GM12891 (cell line): ENCODE measurements at regions not wholly inside any gene's neighbourhood (a gene's known extent, or its start where the extent isn't known, plus 50 kb on each side); places are given as distances from the start of the nearest gene placed in this dataset.

Experiments
- DNase-seq: peaks from one replicate; pipeline ENCODE4 v3.0.0; 2011; ENCODE audit warnings: low spot score; ENCODE audit not compliant: insufficient read length
- FAIRE-seq: peaks from 2 replicates; lab custom pipeline; 2011; peaks lifted over from hg19 to GRCh38; lab: Jason Lieb, UNC
- PAX5 ChIP-seq: IDR thresholded peaks from 2 replicates; pipeline ENCODE4 v1.6.1; 2011; ENCODE audit warnings: low read length, moderate library complexity, mild to moderate bottlenecking; ENCODE audit not compliant: insufficient read depth, severe bottlenecking
- POLR2A ChIP-seq: IDR thresholded peaks from 2 replicates; pipeline ENCODE4 v1.6.1; 2011; ENCODE audit warnings: low read depth, low read length, control low read depth
- POLR2AphosphoS5 ChIP-seq: IDR thresholded peaks from 2 replicates; pipeline ENCODE4 v1.6.1; 2011; ENCODE audit warnings: low read depth, low read length, control low read depth
- POU2F2 ChIP-seq: IDR thresholded peaks from 2 replicates; pipeline ENCODE4 v1.6.1; 2011; ENCODE audit warnings: low read depth, mild to moderate bottlenecking, control low read depth, low read length, moderate library complexity
- SPI1 ChIP-seq: IDR thresholded peaks from 2 replicates; pipeline ENCODE4 v1.6.1; 2011; ENCODE audit warnings: low read depth, low read length, control low read depth
- TAF1 ChIP-seq: IDR thresholded peaks from 2 replicates; pipeline ENCODE4 v1.6.1; 2011; ENCODE audit warnings: low read depth, low read length, control low read depth

DNA sequence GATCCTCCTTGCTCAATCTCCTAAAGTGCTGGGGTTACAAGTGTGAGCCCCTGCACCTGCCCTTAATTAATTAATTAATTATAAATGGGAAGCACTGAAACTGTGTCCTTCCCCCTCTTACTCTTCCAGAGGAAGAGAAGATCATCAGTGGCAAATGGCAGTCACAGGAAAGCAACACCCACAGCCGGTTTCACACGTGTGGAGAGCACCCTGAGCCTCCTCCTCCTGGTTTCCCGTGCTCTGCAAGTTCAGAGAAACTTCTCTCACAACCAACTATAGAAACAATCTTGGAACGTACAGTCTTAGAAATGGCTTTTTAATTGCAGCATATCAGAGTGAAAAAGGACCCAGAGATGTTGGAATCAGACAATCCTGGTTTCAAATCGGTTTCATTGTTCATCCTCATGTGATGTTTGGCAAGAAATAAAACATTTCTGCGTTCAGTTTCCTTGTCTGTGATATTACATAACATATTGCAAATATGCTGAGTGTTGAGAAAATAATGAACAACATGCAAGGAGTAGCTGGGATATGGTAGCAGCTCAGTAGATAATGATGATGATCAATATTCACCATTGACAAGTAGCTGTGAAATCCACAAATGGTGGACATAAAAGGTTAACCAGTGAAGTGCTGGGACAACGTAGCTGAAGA lies 141.0 kb upstream of the KCTD1 start:
- FAIRE-seq = no peak

DNA sequence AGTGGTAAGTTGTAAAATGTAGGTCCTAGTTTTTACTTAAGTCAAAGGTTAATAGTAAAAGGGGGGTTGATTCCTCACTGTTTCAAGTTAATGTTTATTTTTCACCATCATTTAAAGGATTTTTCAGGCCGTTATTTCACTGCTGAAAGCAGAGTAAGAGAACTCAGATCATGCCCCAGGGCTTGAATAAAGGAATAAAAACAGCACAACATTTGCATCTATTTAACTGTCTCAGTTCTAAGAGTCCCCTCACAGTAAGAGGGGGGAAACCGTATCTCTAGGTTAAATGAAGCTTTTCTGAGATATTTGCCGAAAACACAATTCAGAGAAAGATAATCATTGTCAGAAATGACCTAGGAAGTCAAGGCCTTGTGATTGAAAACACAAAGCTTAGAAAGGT lies 138.2 kb upstream of the KCTD1 start:
- no peak for FAIRE-seq
- DNase-seq = no peak
- TF ChIP-seq POLR2AphosphoS5 (no peak), TAF1 (no peak), POU2F2 (no peak), POLR2A (no peak)

More for the DNA sequence above, 141.0 kb upstream of the KCTD1 start:
- TF ChIP-seq POLR2A (no peak), POLR2AphosphoS5 (no peak), POU2F2 (no peak), TAF1 (no peak), PAX5 (no peak), SPI1 (no peak)
- DNase-seq = no peak

DNA sequence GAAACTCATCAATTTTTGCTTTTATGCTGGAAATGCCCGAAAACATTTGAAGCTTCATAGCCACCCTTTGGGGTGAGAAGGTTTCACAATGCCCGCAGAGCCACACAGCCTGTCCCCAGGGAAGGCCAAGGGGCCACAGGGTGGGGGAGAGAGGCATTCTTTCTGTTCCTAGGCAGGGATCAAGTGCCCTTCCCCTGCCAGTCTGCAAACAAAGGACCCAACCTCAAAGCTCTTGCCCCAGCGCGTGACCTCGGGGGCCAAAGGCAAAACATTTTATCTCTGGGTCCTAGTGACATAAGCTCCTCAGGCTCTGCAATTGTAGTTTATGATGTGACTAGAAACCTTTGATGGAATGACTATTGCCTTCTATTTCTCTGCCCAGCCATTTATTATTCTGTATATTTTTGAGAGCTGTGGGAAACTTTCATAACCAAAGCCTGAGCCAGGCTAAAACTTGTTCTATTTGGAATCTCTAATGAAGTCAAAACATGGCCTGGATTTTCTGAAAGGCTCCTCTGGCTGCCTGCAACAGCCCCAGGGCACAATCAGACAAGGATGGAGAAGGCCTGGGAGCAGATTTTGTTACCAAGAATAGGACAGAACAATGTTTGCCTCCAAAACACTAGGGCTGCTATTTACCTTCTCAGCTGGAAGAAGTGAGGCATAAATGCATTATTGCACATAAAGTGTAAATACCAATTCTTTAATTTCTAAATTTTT lies 137.2 kb upstream of the KCTD1 start:
- no peak for DNase-seq
- TF ChIP-seq POLR2A (no peak), TAF1 (no peak), SPI1 (no peak), POLR2AphosphoS5 (no peak), PAX5 (no peak), POU2F2 (no peak)
- FAIRE-seq = no peak

DNA sequence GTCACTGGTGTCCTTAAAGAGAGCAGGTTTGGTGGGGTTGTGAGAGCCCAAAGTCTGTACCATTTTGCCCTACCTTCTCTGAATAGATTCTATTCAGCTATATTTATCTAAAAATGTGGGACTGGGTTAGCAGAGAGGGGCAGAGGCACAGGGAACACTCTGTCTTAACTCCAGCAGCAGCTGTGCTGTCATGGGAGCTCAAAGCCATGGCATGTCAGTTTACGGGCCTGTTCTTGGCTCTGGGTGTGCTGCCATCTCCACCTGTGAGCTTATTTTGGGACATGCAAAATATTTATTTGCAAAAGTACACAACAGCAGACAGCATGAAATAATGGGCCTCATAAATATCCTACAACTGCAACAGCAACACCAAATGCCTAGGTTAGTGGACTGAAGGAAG lies 129.6 kb upstream of the KCTD1 start:
- DNase-seq (no peak), FAIRE-seq (no peak)
- TF ChIP-seq POLR2A (no peak), POLR2AphosphoS5 (no peak), POU2F2 (no peak), TAF1 (no peak), PAX5 (no peak), SPI1 (no peak)

DNA sequence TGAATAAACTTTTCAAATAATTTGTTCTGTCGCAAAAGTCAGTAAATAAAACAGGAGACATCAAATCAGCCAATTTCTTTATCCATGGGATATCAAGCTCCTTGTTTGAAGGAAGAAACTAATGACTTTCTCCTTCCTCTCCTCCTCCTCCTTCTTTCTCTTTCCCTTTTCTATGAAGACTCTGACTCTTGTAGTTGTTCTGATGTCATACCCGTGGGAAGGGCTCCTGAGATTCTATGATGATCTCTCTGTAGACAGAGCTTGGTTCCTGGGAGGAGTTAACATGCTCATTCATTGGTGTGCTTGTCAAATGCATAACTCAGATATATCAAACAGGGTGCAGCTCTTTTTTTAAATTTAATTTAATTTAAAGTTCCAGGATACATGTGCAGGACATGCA lies 118.7 kb upstream of the KCTD1 start:
- DNase-seq = no peak
- FAIRE-seq = no peak

DNA sequence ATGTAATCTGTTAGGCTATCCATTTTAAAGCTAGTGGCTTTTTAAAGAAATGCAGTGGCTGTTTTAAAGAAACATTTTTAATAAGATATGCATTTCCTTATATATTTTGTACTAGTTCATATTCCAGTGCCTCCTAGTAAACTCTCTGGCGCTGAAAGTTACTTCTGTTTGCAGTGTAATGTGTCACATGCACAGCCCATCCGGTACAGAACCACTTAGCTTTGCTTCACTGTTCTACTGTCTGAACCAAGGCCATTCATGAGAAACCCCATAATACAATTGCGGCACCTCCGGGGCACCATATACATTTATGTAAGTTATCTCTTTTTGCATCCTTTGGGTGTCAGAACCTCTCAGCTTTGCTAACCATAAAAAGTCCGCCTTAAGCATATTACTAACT lies 114.6 kb upstream of the KCTD1 start:
- no peak for TF ChIP-seq POLR2AphosphoS5
- no peak for TF ChIP-seq PAX5
- no peak for TF ChIP-seq POU2F2
- no peak for TF ChIP-seq SPI1
- no peak for TF ChIP-seq POLR2A
- no peak for TF ChIP-seq TAF1
- FAIRE-seq (no peak), DNase-seq (no peak)

More for the DNA sequence above, 118.7 kb upstream of the KCTD1 start:
- no peak for TF ChIP-seq POLR2AphosphoS5
- TF ChIP-seq POLR2A = no peak
- TF ChIP-seq POU2F2 = no peak
- TF ChIP-seq SPI1 = no peak
- no peak for TF ChIP-seq TAF1
- no peak for TF ChIP-seq PAX5

DNA sequence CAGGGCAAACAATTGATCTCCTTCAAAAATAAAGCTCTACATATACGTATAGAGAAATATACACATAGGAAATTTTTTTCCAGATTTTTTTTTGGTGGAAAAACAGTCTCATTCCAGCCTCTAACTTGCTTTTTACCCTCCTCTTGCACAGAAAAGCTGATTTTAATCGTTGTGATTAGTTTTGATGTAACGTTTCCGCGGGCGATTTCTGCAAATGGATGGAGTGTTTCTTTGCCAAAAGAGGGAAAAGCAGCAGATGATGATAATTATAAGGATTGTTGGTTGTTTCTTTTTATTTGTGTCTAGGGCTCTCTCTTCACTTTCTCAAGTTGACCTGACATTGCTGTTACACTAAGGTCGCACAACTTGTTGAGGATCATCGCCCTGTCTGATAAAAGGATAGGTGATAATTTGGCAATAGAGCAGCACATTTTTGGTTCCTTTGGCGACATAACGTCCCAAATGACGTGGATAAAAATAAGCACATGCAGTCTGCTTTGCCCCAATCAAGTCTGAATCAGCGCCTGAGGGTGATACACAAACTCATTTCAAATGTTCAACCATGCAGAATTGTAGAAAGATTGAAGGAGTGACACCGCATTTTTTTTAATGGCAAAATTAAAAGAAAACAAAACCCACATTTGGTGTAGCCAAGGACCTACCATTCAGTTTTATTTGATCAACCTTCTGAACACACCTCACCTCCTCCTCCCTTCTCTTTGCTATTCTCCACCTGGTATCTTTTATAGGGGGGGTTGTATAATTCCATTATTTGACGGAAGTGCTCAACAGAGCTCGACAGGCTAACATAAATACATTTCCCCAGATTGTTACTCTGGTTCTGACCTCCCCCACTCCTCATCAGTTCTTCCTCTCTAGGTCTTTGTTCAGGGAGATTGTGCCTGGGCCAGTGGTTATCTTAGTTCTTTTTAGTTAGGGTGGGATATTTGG lies 109.6 kb upstream of the KCTD1 start:
- TF ChIP-seq PAX5 (no peak), POU2F2 (no peak), TAF1 (no peak), SPI1 (no peak), POLR2AphosphoS5 (no peak), POLR2A (no peak)
- FAIRE-seq (peak; percentile 31), DNase-seq (no peak)

DNA sequence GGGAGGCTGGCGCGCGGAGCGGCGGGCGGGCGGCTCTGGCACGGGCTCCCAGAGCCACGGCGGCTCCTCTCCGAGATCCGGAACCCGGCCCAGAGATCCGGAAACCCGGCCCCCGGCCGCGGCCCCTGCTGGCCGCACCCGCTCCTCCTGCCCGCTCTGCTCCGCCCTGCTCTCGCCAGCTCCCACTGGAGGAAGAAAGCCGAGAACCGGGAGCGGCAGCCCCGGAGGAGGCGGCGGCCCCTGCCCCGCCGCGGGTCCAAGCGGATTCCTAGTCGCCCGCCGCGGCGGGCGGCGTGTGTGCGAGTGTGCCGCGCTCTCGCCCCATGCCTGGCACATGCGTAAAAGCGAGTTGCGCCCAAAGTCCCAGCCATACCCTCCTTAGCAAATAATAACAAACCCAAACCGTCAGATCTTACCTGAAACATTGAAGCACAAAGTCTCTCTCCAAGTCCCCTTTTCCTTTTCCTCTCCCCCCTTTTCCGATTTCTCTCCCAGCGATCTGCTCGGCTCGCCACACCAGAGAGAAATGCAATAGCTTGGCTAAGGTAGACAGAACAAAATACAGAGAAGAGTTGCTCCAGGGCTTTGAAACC lies 108.7 kb upstream of the KCTD1 start:
- DNase-seq (peak; percentile 47), FAIRE-seq (peak; percentile 75)
- TF ChIP-seq POLR2A = no peak
- TF ChIP-seq POU2F2 = no peak
- TF ChIP-seq TAF1 = no peak
- no peak for TF ChIP-seq POLR2AphosphoS5
- no peak for TF ChIP-seq SPI1
- TF ChIP-seq PAX5 = no peak
